T-cell (primary cell): ENCODE measurements at regions not wholly inside any gene's neighbourhood (a gene's known extent, or its start where the extent isn't known, plus 50 kb on each side); places are given as distances from the start of the nearest gene placed in this dataset.

Source experiments
- ATAC-seq, 4 experiments: fragments of 200-7000 bp in 3 of 4; fragments of 150-1000 bp in 1 of 4; cut with Tn5 transposase; replicated peaks in 1 of 4; 1 replicate in 3 of 4; 2 replicates in 1 of 4; pipeline ENCODE4 v1.10.0; 2021; ENCODE audit warnings: moderate library complexity in 3 of 4, mild to moderate bottlenecking in 2 of 4, moderate number of reproducible peaks in 1 of 4
- CTCF ChIA-PET, 2 donors: fragments of 300-600 bp; sonication (Branson Sonifier 250); formaldehyde crosslinking; loops; one replicate each; lab custom pipeline; 2022; ENCODE audit warnings: antibody characterized with exemption in 2 of 2; lab: Charles Lee
- POLR2A ChIA-PET, 2 donors: fragments of 300-600 bp; sonication (Branson Sonifier 250); formaldehyde crosslinking; loops; one replicate each; lab custom pipeline; 2022; ENCODE audit warnings: antibody characterized with exemption in 2 of 2; lab: Charles Lee
- DNase-seq, 35 experiments: peaks; one replicate each; pipeline versions ENCODE4 v3.0.0 to v3.0.0-alpha.2; 2013 to 2023
- H3K27ac ChIP-seq: one replicate; pipeline ENCODE4 v1.5.1; 2013; ENCODE audit warnings: low read length
- H3K27me3 ChIP-seq, 2 experiments: replicated peaks in 1 of 2; 1 replicate in 1 of 2; 2 replicates in 1 of 2; pipeline versions ENCODE4 v1.6.1 to v1.7.0; 2013; ENCODE audit warnings: low read length in 1 of 2, mixed read lengths in 1 of 2; ENCODE audit not compliant: control insufficient read depth in 2 of 2, insufficient read depth in 2 of 2; ENCODE audit errors: extremely low read depth in 1 of 2
- H3K36me3 ChIP-seq, 2 donors: 1 replicate in 1 of 2; 2 replicates in 1 of 2; pipeline versions ENCODE4 v1.6.1 to v1.7.0; 2013; ENCODE audit warnings: low read length in 1 of 2; ENCODE audit not compliant: control insufficient read depth in 2 of 2, insufficient read depth in 1 of 2; ENCODE audit errors: extremely low read depth in 1 of 2
- H3K4me1 ChIP-seq, 2 experiments: 1 replicate in 1 of 2; 2 replicates in 1 of 2; pipeline versions ENCODE4 v1.6.1 to v1.7.0; 2013; ENCODE audit warnings: low read length in 2 of 2, mixed read lengths in 1 of 2; ENCODE audit not compliant: insufficient read depth in 2 of 2, control insufficient read depth in 1 of 2; ENCODE audit errors: extremely low read depth in 1 of 2
- H3K4me3 ChIP-seq, 2 donors: 1 replicate in 1 of 2; 2 replicates in 1 of 2; pipeline versions ENCODE4 v1.5.1 to v1.7.0; 2013; ENCODE audit warnings: mild to moderate bottlenecking in 2 of 2, low read length in 1 of 2, moderate library complexity in 1 of 2; ENCODE audit not compliant: control insufficient read depth in 1 of 2; ENCODE audit errors: extremely low read depth in 1 of 2
- H3K9me3 ChIP-seq: 2 replicates; pipeline ENCODE4 v1.7.0; 2013
- H3K27ac Mint-ChIP-seq, 2 donors: one replicate each; pipeline ENCODE4 v1.8.0; 2020 to 2021; ENCODE audit warnings: mild to moderate bottlenecking in 2 of 2, mixed read lengths in 2 of 2
- H3K27me3 Mint-ChIP-seq, 2 donors: one replicate each; pipeline ENCODE4 v1.8.0; 2021 to 2022; ENCODE audit warnings: mixed read lengths in 2 of 2
- H3K36me3 Mint-ChIP-seq: one replicate; pipeline ENCODE4 v1.8.0; 2021; ENCODE audit warnings: mixed read lengths
- H3K4me1 Mint-ChIP-seq, 3 donors: one replicate each; pipeline ENCODE4 v1.8.0; 2020 to 2022; ENCODE audit warnings: mixed read lengths in 3 of 3, mild to moderate bottlenecking in 1 of 3
- H3K4me3 Mint-ChIP-seq, 3 donors: one replicate each; pipeline ENCODE4 v1.8.0; 2020 to 2022; ENCODE audit warnings: mild to moderate bottlenecking in 3 of 3, mixed read lengths in 3 of 3, moderate library complexity in 3 of 3
- H3K9me3 Mint-ChIP-seq, 3 donors: one replicate each; pipeline ENCODE4 v1.8.0; 2020 to 2022; ENCODE audit warnings: mixed read lengths in 3 of 3
- WGBS: methylation state at CpG from one replicate; pipeline ENCODE4 v1.1.5; 2013; ENCODE audit warnings: missing lambda C conversion rate; ENCODE audit not compliant: insufficient coverage; 5-methylcytosine and 5-hydroxymethylcytosine counted together

DNA sequence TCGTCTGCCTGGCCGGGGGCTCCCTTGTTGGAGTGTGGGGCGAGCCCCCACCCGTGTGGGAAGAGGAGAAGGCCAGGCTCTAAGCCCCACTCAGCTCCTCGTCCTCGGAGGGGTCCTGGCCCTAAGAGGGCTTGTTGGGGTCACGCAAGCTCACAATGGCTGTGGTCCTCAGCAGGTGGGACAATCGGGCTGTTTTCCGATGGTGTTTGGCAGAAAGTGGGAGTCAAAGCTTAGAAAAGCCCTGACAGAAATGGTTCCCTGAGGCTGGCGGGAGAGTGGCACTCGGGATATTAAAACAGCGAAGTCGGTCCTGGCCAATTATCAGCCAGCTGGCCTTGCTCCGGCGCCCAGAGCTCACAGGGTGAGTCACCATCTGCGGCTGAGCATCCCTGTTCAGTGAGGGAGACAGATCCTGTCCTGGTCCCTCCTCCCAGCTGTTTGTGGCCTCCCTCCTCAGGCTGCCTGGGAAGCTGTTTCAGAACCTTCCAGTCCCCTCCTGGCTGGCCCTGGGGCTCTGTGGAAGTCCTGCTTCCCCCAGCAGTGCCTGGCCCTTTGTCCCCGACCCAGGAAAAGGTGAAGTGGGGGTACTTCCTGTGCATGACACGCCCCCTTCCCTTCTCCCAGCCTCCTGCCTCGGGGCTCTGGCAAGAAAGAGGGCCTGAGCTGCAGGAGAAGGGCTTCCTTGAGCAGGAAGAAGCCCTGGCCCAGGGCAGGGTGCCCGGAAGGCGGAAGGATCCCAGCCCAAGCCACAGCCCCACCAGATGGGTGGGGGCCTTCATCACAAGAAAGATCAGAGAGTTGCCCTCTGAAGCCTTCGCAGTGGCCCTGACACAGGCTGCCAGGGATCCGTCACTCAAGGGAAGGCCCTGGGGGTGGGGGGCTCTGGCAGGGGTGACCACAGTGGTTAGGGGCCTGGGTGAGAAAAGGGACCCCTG lies 53.6 kb upstream of the BHLHE23 start:
- 83% methylated on average over 19 of the region's 23 CpGs for WGBS
- H3K36me3 ChIP-seq = no peaks in the 10 kb centered on the region
- POLR2A ChIA-PET = no interaction called here
- H3K4me1 Mint-ChIP-seq = no peaks in the 10 kb centered on the region
- H3K27ac ChIP-seq = no peak overlapping the region
- no peak overlapping the region for H3K4me3 Mint-ChIP-seq
- H3K4me3 ChIP-seq = no peak overlapping the region
- CTCF ChIA-PET = no interaction called here
- ATAC-seq (no peak), DNase-seq (no peak)
- peaks cover 0 to 84% of the 10 kb centered on the region in 2 experiments for H3K27me3 ChIP-seq
- H3K9me3 Mint-ChIP-seq = no peaks in the 10 kb centered on the region
- H3K27me3 Mint-ChIP-seq = peaks cover 14 to 32% of the 10 kb centered on the region in 2 donors
- no peaks in the 10 kb centered on the region for H3K36me3 Mint-ChIP-seq
- H3K9me3 ChIP-seq = no peaks in the 10 kb centered on the region
- H3K4me1 ChIP-seq = peaks cover 0 to 8% of the 10 kb centered on the region in 2 experiments
- no peak overlapping the region for H3K27ac Mint-ChIP-seq

DNA sequence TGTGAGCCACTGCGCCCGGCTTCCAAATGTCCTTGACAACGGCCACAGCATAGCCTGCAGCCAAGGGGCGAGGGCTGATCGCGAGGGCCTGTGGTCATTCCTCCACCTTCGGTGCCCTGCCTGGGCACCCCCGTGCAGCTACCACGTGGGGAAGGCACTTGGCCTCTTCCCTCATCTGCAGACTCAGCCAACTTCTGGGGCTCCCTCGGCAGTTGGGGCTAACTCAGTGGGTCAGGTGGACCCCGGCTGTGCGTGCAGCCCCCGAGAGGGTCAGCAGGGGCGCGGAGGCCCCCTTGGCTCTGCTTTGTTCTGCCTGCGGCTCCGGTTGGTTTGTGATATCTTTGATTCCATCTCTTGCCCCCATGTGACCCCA lies 52.9 kb upstream of the BHLHE23 start:
- H3K27ac ChIP-seq = no peak overlapping the region
- 82% methylated on average over 11 of the region's 17 CpGs for WGBS
- H3K4me1 ChIP-seq = peaks cover 0 to 8% of the 10 kb centered on the region in 2 experiments
- H3K27ac Mint-ChIP-seq = no peak overlapping the region
- no peaks in the 10 kb centered on the region for H3K36me3 Mint-ChIP-seq
- H3K4me1 Mint-ChIP-seq = no peaks in the 10 kb centered on the region
- H3K9me3 Mint-ChIP-seq = no peaks in the 10 kb centered on the region
- DNase-seq (no peak), ATAC-seq (no peak)
- peaks cover 0 to 81% of the 10 kb centered on the region in 2 experiments for H3K27me3 ChIP-seq
- peaks cover 14 to 29% of the 10 kb centered on the region in 2 donors for H3K27me3 Mint-ChIP-seq
- H3K4me3 ChIP-seq = no peak overlapping the region
- POLR2A ChIA-PET = no interaction called here
- H3K9me3 ChIP-seq = no peaks in the 10 kb centered on the region
- no peak overlapping the region for H3K4me3 Mint-ChIP-seq
- H3K36me3 ChIP-seq = no peaks in the 10 kb centered on the region
- CTCF ChIA-PET = no interaction called here

- H3K4me3 Mint-ChIP-seq = no peak overlapping the region
- no peaks in the 10 kb centered on the region for H3K36me3 Mint-ChIP-seq
- ATAC-seq (no peak), DNase-seq (no peak)
- 77% methylated on average over 11 of the region's 12 CpGs for WGBS
- ChIA-PET CTCF (no interaction called here), POLR2A (no interaction called here)
- peaks cover 14 to 23% of the 10 kb centered on the region in 2 donors for H3K27me3 Mint-ChIP-seq
- Histone ChIP-seq H3K27ac (no peak overlapping the region), H3K4me3 (no peak overlapping the region), H3K36me3 (no peaks in the 10 kb centered on the region), H3K9me3 (no peaks in the 10 kb centered on the region), H3K27me3 (peaks cover 0 to 79% of the 10 kb centered on the region in 2 experiments), H3K4me1 (peaks cover 0 to 8% of the 10 kb centered on the region in 2 experiments)
- H3K4me1 Mint-ChIP-seq = no peaks in the 10 kb centered on the region
- H3K27ac Mint-ChIP-seq = no peak overlapping the region
- H3K9me3 Mint-ChIP-seq = no peaks in the 10 kb centered on the region
Observed at GRCh38 chr20:63058696-63059335, 52.1 kb upstream of the BHLHE23 start.

DNA sequence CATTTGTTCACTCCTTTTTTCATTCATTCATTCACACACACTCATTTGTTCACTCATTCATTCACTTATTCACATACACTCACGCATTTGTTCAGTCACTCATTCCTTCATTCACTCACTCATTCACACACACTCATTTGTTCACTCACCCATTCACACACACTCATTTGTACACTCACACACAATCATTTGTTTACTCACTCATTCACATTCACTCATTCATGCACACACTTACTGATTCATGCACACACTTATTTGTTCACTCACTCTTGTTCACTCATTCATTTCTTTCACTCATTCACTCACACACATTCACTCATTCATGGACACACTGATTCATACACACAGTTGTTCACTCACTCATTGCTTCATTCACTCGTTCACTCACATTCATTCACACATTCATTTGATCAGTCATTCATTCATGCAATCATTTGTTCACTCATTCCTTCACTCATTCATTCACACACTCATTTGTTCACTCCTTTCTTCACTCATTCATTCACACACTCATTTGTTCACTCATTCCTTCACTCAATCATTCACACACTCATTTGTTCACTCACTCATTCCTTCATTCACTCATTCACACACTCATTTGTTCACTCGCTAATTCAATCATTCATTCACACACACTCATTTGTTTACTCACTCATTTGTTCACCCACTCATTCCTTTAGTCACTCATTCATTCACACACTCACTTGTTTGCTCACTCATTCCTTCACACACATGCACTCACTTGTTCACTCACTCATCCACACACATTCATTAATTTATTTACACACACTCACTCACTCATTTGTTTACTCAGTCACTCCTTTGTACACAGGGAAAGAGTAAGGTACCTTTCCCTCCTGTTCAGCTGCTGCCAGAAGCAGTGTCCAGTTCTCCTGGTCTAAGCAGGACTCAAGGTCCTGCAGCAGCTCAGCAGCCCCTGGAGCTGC lies 50.7 kb upstream of the BHLHE23 start:
- Histone ChIP-seq H3K4me3 (no peak overlapping the region), H3K36me3 (no peaks in the 10 kb centered on the region), H3K4me1 (peaks cover 0 to 8% of the 10 kb centered on the region in 2 experiments), H3K27ac (no peak overlapping the region), H3K9me3 (no peaks in the 10 kb centered on the region), H3K27me3 (peaks cover 0 to 79% of the 10 kb centered on the region in 2 experiments)
- H3K27ac Mint-ChIP-seq = no peak overlapping the region
- 83% methylated on average over 3 of the region's 3 CpGs for WGBS
- no peaks in the 10 kb centered on the region for H3K4me1 Mint-ChIP-seq
- ATAC-seq (no peak), DNase-seq (no peak)
- peaks cover 11 to 20% of the 10 kb centered on the region in 2 donors for H3K27me3 Mint-ChIP-seq
- CTCF ChIA-PET = no interaction called here
- H3K9me3 Mint-ChIP-seq = no peaks in the 10 kb centered on the region
- no peaks in the 10 kb centered on the region for H3K36me3 Mint-ChIP-seq
- no peak overlapping the region for H3K4me3 Mint-ChIP-seq
- POLR2A ChIA-PET = no interaction called here

- no peaks in the 10 kb centered on the region for H3K4me1 Mint-ChIP-seq
- no peak overlapping the region for H3K27ac Mint-ChIP-seq
- no peaks in the 10 kb centered on the region for H3K36me3 Mint-ChIP-seq
- CTCF ChIA-PET = no interaction called here
- Histone ChIP-seq H3K4me3 (no peak overlapping the region), H3K27ac (no peak overlapping the region), H3K4me1 (peaks cover 0 to 8% of the 10 kb centered on the region in 2 experiments), H3K27me3 (peaks cover 0 to 78% of the 10 kb centered on the region in 2 experiments), H3K36me3 (no peaks in the 10 kb centered on the region), H3K9me3 (no peaks in the 10 kb centered on the region)
- DNase-seq (peak in 25 of 35 experiments; percentile 6 to 59 (median 22)), ATAC-seq (peak; percentile 60 to 77 (median 67))
- POLR2A ChIA-PET = no interaction called here
- H3K27me3 Mint-ChIP-seq = peaks cover 9 to 19% of the 10 kb centered on the region in 2 donors
- H3K9me3 Mint-ChIP-seq = no peaks in the 10 kb centered on the region
- 12% methylated on average over 32 of the region's 39 CpGs for WGBS
- H3K4me3 Mint-ChIP-seq = no peak overlapping the region
Observed at GRCh38 chr20:63056236-63057170, 49.7 kb upstream of the BHLHE23 start.
